Endothelial cell of umbilical vein (primary cell): ENCODE measurements at regions not wholly inside any gene's neighbourhood (a gene's known extent, or its start where the extent isn't known, plus 50 kb on each side); places are given as distances from the start of the nearest gene placed in this dataset.

Experiments
- BruUV-seq: library from RNA; stranded (reverse); fragments of 400-500 nt; replicated peaks from 2 replicates; lab custom pipeline; 2021; lab: Mats Ljungman, UMichigan
- CTCF ChIA-PET: fragments of 300-600, 350-600 bp; sonication (Branson Sonifier 250); formaldehyde crosslinking; loops from one replicate; lab custom pipeline; 2021; ENCODE audit warnings: antibody characterized with exemption, inconsistent platforms; lab: Charles Lee
- POLR2A ChIA-PET: fragments of 300-600, 350-600 bp; sonication (Branson Sonifier 250); formaldehyde crosslinking; loops from one replicate; lab custom pipeline; 2021; ENCODE audit warnings: antibody characterized with exemption, inconsistent platforms; lab: Charles Lee
- DNase-seq: peaks from one replicate; pipeline ENCODE4 v3.0.0-alpha.2; 2011; ENCODE audit warnings: low read depth, low spot score
- FAIRE-seq: peaks from 2 replicates; lab custom pipeline; 2011; peaks lifted over from hg19 to GRCh38; lab: Jason Lieb, UNC
- H2AFZ ChIP-seq: 2 replicates; pipeline ENCODE4 v1.6.0; 2012; ENCODE audit warnings: low read depth, low read length, control low read depth, inconsistent platforms
- H3K27ac ChIP-seq: 2 replicates; pipeline ENCODE4 v1.5.1; 2011; ENCODE audit warnings: low read depth, mild to moderate bottlenecking, control low read depth, low read length, moderate library complexity; ENCODE audit not compliant: insufficient read depth
- H3K27me3 ChIP-seq, 2 experiments: 2 replicates each; pipeline versions ENCODE4 v1.6.0 to v1.6.1; 2011; ENCODE audit warnings: low read length in 2 of 2, mixed read lengths in 1 of 2; ENCODE audit not compliant: control insufficient read depth in 2 of 2, insufficient read depth in 2 of 2
- H3K36me3 ChIP-seq, 2 experiments: 2 replicates in 1 of 2; 3 replicates in 1 of 2; pipeline ENCODE4 v1.5.1; 2011; ENCODE audit warnings: low read length in 2 of 2, mild to moderate bottlenecking in 1 of 2, moderate library complexity in 1 of 2; ENCODE audit not compliant: control insufficient read depth in 2 of 2, insufficient read depth in 2 of 2; ENCODE audit errors: extremely low read depth in 1 of 2
- H3K4me1 ChIP-seq: 3 replicates; pipeline ENCODE4 v1.5.1; 2011; ENCODE audit warnings: mild to moderate bottlenecking, low read length; ENCODE audit not compliant: control insufficient read depth, insufficient read depth; ENCODE audit errors: extremely low read depth
- H3K4me2 ChIP-seq: 2 replicates; pipeline ENCODE4 v1.6.1; 2011; ENCODE audit warnings: low read length, control low read depth, mixed read lengths; ENCODE audit not compliant: insufficient read depth
- H3K4me3 ChIP-seq, 3 experiments: fragments of 200-600 bp in 1 of 3; sonication (generic), shearing (Covaris generic) in 1 of 3; replicated peaks in 1 of 3; 2 replicates each; pipeline ENCODE4 v1.5.1; 2011 to 2016; ENCODE audit warnings: control low read depth in 3 of 3, low read length in 3 of 3, mild to moderate bottlenecking in 2 of 3, inconsistent platforms in 1 of 3, low read depth in 1 of 3, moderate library complexity in 1 of 3; ENCODE audit not compliant: insufficient read depth in 1 of 3
- H3K79me2 ChIP-seq: 2 replicates; pipeline ENCODE4 v1.6.0; 2012; ENCODE audit warnings: low read length, inconsistent platforms; ENCODE audit not compliant: control insufficient read depth, insufficient read depth
- H3K9ac ChIP-seq: replicated peaks from 2 replicates; pipeline ENCODE3; 2011; ENCODE audit warnings: low read length, control low read depth; ENCODE audit not compliant: insufficient read depth; ENCODE audit errors: extremely low read depth
- H3K9me1 ChIP-seq: replicated peaks from 3 replicates; pipeline ENCODE4 v1.6.0; 2011; ENCODE audit warnings: mild to moderate bottlenecking, low read length; ENCODE audit not compliant: control insufficient read depth, insufficient read depth; ENCODE audit errors: extremely low read depth
- H3K9me3 ChIP-seq: replicated peaks from 2 replicates; pipeline ENCODE4 v1.5.1; 2012; ENCODE audit warnings: low read length, inconsistent platforms; ENCODE audit not compliant: control insufficient read depth, insufficient read depth
- H4K20me1 ChIP-seq: replicated peaks from 2 replicates; pipeline ENCODE3; 2011; ENCODE audit warnings: mild to moderate bottlenecking, low read length; ENCODE audit not compliant: control insufficient read depth, insufficient read depth; ENCODE audit errors: extremely low read depth
- CTCF ChIP-seq, 2 donors: IDR thresholded peaks; 1 replicate in 1 of 2; 2 replicates in 1 of 2; pipeline ENCODE4 v1.5.1; 2011; ENCODE audit warnings: low read length in 2 of 2, mild to moderate bottlenecking in 2 of 2, moderate library complexity in 2 of 2, control low read depth in 1 of 2, inconsistent platforms in 1 of 2, low read depth in 1 of 2; ENCODE audit not compliant: insufficient read depth in 1 of 2; ENCODE audit errors: extremely low read depth in 1 of 2
- EZH2 ChIP-seq: IDR thresholded peaks from 2 replicates; pipeline ENCODE4 v1.6.1; 2012; ENCODE audit warnings: borderline replicate concordance, low read depth, mild to moderate bottlenecking, moderate library complexity, low read length, inconsistent platforms; ENCODE audit not compliant: severe bottlenecking
- FOS ChIP-seq: IDR thresholded peaks from 2 replicates; pipeline ENCODE4 v1.6.1; 2011; ENCODE audit warnings: mild to moderate bottlenecking, low read length, moderate library complexity, borderline replicate concordance; ENCODE audit not compliant: insufficient read depth
- GATA2 ChIP-seq: IDR thresholded peaks from 2 replicates; pipeline ENCODE4 v1.7.0; 2011; ENCODE audit warnings: low read depth, mild to moderate bottlenecking, moderate library complexity, mixed read lengths, low read length; ENCODE audit not compliant: insufficient read length, insufficient read depth
- JUN ChIP-seq: IDR thresholded peaks from 2 replicates; pipeline ENCODE4 v1.6.1; 2011; ENCODE audit warnings: borderline replicate concordance, low read depth; ENCODE audit not compliant: insufficient read length, insufficient read depth
- MAX ChIP-seq: IDR thresholded peaks from 2 replicates; pipeline ENCODE4 v1.6.1; 2011; ENCODE audit not compliant: insufficient read depth, insufficient read length
- MYC ChIP-seq: IDR thresholded peaks from one replicate; pipeline ENCODE4 v1.6.1; 2011; ENCODE audit warnings: mild to moderate bottlenecking, low read depth, low read length
- POLR2A ChIP-seq: IDR thresholded peaks from 2 replicates; pipeline ENCODE4 v1.6.1; 2012; ENCODE audit warnings: low read depth, mild to moderate bottlenecking, control low read depth, low read length
- POLR2AphosphoS5 ChIP-seq: IDR thresholded peaks from 2 replicates; pipeline ENCODE4 v1.6.1; 2012; ENCODE audit warnings: low read depth, mild to moderate bottlenecking, control low read depth, low read length, moderate library complexity; ENCODE audit not compliant: insufficient read depth
- dilution Hi-C: fragments of 300-500 bp; cut with MboI; formaldehyde crosslinking; loops from one replicate; pipeline ENCODE4 v1.15.0; 2019; ENCODE audit warnings: low sequenced_read_pairs; ENCODE audit not compliant: extremely low pct_ligation_motif_present
- intact Hi-C: fragments of 100-400 bp; cut with micrococcal nuclease; formaldehyde crosslinking; loops from one replicate; pipeline ENCODE4 v1.10.0; 2022

- FAIRE-seq (no peak), DNase-seq (no peak)
- no peaks in the 10 kb centered on the region for H3K9me1 ChIP-seq
- POLR2A ChIA-PET = no interaction called here
- dilution Hi-C loops = no loop called here
- intact Hi-C loops = no loop called here
- no peak overlapping the region for H3K4me2 ChIP-seq
- no peak overlapping the region for H3K27ac ChIP-seq
- no peak overlapping the region for H3K4me3 ChIP-seq
- H3K79me2 ChIP-seq = no peaks in the 10 kb centered on the region
- H2AFZ ChIP-seq = no peak overlapping the region
- BruUV-seq = no TSS peak
- CTCF ChIA-PET = interaction anchor here (1.1 kb wide), 1 partner anchor 16 kb away, joined by 3 read pairs; no protein-coding TSS in a partner anchor
- no peak overlapping the region for H3K9ac ChIP-seq
- H3K4me1 ChIP-seq = no peaks in the 10 kb centered on the region
- TF ChIP-seq POLR2AphosphoS5 = no peak
- no peak for TF ChIP-seq EZH2
- no peak for TF ChIP-seq POLR2A
- no peak for TF ChIP-seq JUN
- TF ChIP-seq MAX = no peak
- no peak for TF ChIP-seq GATA2
- no peak for TF ChIP-seq CTCF (IDR thresholded peaks at IDR 0.05; ENCODE audit: extremely low read depth in 1 of 2, insufficient read depth in 1 of 2, low read depth in 1 of 2, low read length in 2 of 2)
- TF ChIP-seq FOS = no peak
- TF ChIP-seq MYC = no peak
- H3K9me3 ChIP-seq = no peaks in the 10 kb centered on the region
- H3K36me3 ChIP-seq = no peaks in the 10 kb centered on the region
- peaks cover 0 to 8% of the 10 kb centered on the region in 2 experiments for H3K27me3 ChIP-seq
- no peaks in the 10 kb centered on the region for H4K20me1 ChIP-seq
Observed at GRCh38 chr13:44272692-44273091, 100.9 kb upstream of the SERP2 start.
